Right atrium auricular region (tissue), 2 donors: ENCODE measurements at regions not wholly inside any gene's neighbourhood (a gene's known extent, or its start where the extent isn't known, plus 50 kb on each side); places are given as distances from the start of the nearest gene placed in this dataset.

Source experiments
- DNase-seq: peaks from one replicate; pipeline ENCODE4 v3.0.0-alpha.2; 2019; ENCODE audit warnings: low spot score
- H3K27ac ChIP-seq, 2 donors: fragments of 200-600 bp; sonication (generic); 1 replicate in 1 of 2; 2 replicates in 1 of 2; pipeline ENCODE4 v1.5.1; 2016 to 2019
- H3K27me3 ChIP-seq, 2 donors: fragments of 200-600 bp; sonication (generic); one replicate each; pipeline versions ENCODE4 v1.5.1 to v1.6.0; 2017 to 2019
- H3K36me3 ChIP-seq: fragments of 200-600 bp; sonication (generic); one replicate; pipeline ENCODE4 v1.5.1; 2016
- H3K4me1 ChIP-seq, 2 donors: fragments of 200-600 bp; sonication (generic); one replicate each; pipeline versions ENCODE4 v1.5.1 to v1.6.0; 2017 to 2019
- H3K4me3 ChIP-seq, 2 donors: fragments of 200-600 bp; sonication (generic); 1 replicate in 1 of 2; 2 replicates in 1 of 2; pipeline ENCODE4 v1.5.1; 2017 to 2019; ENCODE audit warnings: mild to moderate bottlenecking in 1 of 2, moderate library complexity in 1 of 2
- H3K9me3 ChIP-seq, 2 donors: fragments of 200-600 bp; sonication (generic); one replicate each; pipeline ENCODE4 v1.5.1; 2019
- TF ChIP-seq, protein P1 (sequence below), 2 donors: fragments of 200-600 bp; sonication (generic); IDR thresholded peaks; one replicate each; pipeline ENCODE4 v1.5.1; 2019; ENCODE audit warnings: antibody characterized with exemption in 2 of 2

DNA sequence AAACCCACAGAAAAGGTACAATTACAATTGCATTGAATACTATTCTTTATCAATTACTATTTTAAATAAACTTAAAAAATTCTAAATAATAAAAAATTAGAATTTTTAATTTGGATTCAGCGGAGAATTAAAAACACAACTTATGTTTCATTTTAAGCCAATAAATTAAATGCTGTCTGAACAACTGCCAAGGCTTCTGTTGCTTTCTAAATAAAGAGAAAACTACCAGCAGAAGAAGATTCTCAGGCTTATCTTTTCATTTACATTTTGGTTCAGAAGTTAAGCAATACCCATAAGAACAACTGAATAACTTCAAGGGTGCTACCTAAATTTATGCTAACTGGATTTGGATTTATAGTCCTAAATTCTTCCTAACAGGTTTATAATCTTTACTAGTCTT, 150.0 kb upstream of the FTMT start:
- H3K27ac ChIP-seq, result no peak overlapping the region
- H3K27me3 ChIP-seq, result no peaks in the 10 kb centered on the region
- no peaks in the 10 kb centered on the region for H3K36me3 ChIP-seq
- no peaks in the 10 kb centered on the region for H3K4me1 ChIP-seq
- DNase-seq, result no peak
- H3K4me3 ChIP-seq, result no peak overlapping the region
- TF ChIP-seq, protein P1, sequence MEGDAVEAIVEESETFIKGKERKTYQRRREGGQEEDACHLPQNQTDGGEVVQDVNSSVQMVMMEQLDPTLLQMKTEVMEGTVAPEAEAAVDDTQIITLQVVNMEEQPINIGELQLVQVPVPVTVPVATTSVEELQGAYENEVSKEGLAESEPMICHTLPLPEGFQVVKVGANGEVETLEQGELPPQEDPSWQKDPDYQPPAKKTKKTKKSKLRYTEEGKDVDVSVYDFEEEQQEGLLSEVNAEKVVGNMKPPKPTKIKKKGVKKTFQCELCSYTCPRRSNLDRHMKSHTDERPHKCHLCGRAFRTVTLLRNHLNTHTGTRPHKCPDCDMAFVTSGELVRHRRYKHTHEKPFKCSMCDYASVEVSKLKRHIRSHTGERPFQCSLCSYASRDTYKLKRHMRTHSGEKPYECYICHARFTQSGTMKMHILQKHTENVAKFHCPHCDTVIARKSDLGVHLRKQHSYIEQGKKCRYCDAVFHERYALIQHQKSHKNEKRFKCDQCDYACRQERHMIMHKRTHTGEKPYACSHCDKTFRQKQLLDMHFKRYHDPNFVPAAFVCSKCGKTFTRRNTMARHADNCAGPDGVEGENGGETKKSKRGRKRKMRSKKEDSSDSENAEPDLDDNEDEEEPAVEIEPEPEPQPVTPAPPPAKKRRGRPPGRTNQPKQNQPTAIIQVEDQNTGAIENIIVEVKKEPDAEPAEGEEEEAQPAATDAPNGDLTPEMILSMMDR (IDR thresholded peaks at IDR 0.05), result no peak
- H3K9me3 ChIP-seq, result no peaks in the 10 kb centered on the region

DNA sequence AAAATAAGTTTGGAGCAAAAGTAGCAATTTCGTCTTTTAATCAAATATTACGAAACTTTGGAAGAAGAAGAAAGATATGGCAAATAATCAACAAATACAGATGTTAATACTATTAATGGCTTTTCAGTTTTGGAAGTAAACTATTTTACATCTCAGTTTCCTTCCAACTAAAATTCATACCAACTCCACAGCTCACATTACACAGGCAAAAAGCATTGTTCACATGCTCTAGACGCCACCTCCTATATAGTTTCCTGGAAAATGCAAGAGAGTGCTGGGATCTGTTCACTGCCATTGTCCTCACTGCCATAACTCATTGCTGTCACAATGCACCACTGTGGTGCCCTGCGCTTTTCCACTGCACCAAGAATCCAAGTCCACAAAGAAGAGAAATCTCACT, 149.0 kb upstream of the FTMT start:
- TF ChIP-seq, protein P1 (IDR thresholded peaks at IDR 0.05), result no peak
- DNase-seq, result no peak
- no peaks in the 10 kb centered on the region for H3K36me3 ChIP-seq
- H3K4me1 ChIP-seq, result no peaks in the 10 kb centered on the region
- H3K9me3 ChIP-seq, result no peaks in the 10 kb centered on the region
- no peak overlapping the region for H3K27ac ChIP-seq
- no peaks in the 10 kb centered on the region for H3K27me3 ChIP-seq
- H3K4me3 ChIP-seq, result no peak overlapping the region

GRCh38 chr5:121704291-121704690, 147.4 kb upstream of the FTMT start:
- H3K36me3 ChIP-seq, result no peaks in the 10 kb centered on the region
- no peak overlapping the region for H3K4me3 ChIP-seq
- H3K27me3 ChIP-seq, result no peaks in the 10 kb centered on the region
- no peaks in the 10 kb centered on the region for H3K9me3 ChIP-seq
- no peaks in the 10 kb centered on the region for H3K4me1 ChIP-seq
- H3K27ac ChIP-seq, result no peak overlapping the region
- DNase-seq, result no peak
- TF ChIP-seq, protein P1 (IDR thresholded peaks at IDR 0.05), result no peak

DNA sequence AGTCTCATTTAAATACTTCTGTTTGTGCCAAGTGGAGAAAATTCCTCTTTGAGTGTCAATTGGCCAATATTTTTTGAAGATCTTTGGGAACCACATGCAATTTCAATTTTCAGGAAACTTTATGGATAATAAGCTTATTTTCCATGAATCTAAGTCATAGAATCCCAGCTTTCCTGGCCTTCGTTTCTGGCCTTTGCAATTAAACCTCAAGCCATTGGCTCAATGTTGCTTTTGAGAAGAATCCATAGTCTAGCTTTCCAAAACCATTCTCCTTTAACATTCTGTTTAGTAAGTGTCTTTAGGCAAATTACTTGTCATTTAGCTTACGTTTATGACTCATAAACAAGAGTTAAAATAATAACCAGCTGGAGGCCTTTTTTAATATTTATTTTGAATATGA, 145.0 kb upstream of the FTMT start:
- Histone ChIP-seq H3K4me3 (no peak overlapping the region), H3K9me3 (no peaks in the 10 kb centered on the region), H3K36me3 (no peaks in the 10 kb centered on the region), H3K27me3 (no peaks in the 10 kb centered on the region), H3K27ac (no peak overlapping the region), H3K4me1 (no peaks in the 10 kb centered on the region)
- no peak for DNase-seq
- TF ChIP-seq, protein P1 (IDR thresholded peaks at IDR 0.05), result no peak

DNA sequence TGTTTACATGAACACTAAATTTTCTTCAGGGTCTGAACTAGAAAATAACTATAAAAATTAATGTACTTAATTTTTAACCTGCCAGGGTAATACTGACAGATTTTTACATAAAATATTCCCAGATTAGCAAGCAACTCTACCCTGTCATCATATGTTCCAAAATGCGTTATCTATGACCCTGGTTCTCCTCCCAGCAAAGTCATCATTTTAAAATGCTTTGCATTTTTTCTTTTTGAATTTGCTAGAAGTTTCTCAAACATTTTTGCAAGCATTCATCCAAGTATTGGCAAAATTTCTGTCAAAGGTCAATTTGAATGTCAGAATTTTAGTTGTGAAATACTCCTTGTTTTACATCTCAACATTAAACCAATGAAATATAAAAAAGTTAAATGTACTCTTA, 144.5 kb upstream of the FTMT start:
- TF ChIP-seq, protein P1 (IDR thresholded peaks at IDR 0.05), result no peak
- Histone ChIP-seq H3K4me1 (no peaks in the 10 kb centered on the region), H3K27ac (no peak overlapping the region), H3K9me3 (no peaks in the 10 kb centered on the region), H3K36me3 (no peaks in the 10 kb centered on the region), H3K27me3 (no peaks in the 10 kb centered on the region), H3K4me3 (no peak overlapping the region)
- DNase-seq, result no peak

DNA sequence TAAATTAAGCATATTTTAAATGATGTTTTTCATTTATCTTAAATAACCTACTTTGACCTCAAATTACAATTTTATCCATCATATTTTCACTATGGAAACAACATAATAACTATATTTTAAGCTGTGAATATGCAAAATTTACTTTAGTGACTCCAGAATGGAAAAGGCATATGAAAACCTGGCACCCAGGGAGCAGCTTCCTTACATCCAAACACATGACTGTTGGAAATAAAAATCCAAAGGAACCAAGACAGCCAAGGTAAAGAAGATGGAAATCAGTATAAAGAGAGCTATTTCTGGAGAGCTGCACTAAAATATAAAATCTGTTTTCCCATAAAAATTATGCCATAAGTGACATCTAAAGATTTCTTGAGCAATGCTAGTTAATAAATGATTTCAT, 140.3 kb upstream of the FTMT start:
- Histone ChIP-seq H3K4me3 (no peak overlapping the region), H3K27ac (no peak overlapping the region), H3K36me3 (no peaks in the 10 kb centered on the region), H3K4me1 (no peaks in the 10 kb centered on the region), H3K27me3 (no peaks in the 10 kb centered on the region), H3K9me3 (no peaks in the 10 kb centered on the region)
- no peak for DNase-seq
- TF ChIP-seq, protein P1 (IDR thresholded peaks at IDR 0.05), result no peak
